OCI-LY7 (cell line): ENCODE measurements at regions not wholly inside any gene's neighbourhood (a gene's known extent, or its start where the extent isn't known, plus 50 kb on each side); places are given as distances from the start of the nearest gene placed in this dataset.

Experiments
- CTCF ChIP-seq: fragments of 200-600 bp; sonication (generic); conservative IDR thresholded peaks from 2 replicates; pipeline ENCODE4 v1.5.1; 2014; ENCODE audit warnings: mild to moderate bottlenecking, antibody characterized with exemption, low read length, moderate library complexity, mixed read lengths
- EZH2phosphoT487 ChIP-seq: fragments of 200-600 bp; sonication (generic); IDR thresholded peaks from 2 replicates; pipeline ENCODE4 v1.6.1; 2018; ENCODE audit warnings: low read depth, borderline replicate concordance, mild to moderate bottlenecking, mixed run types, antibody characterized with exemption, low read length, moderate library complexity, mixed read lengths

GRCh38 chr11:92909214-92909613 lies 60.2 kb upstream of the MTNR1B start:
- TF ChIP-seq CTCF, result no peak
- TF ChIP-seq EZH2phosphoT487, result no peak
